Liver (tissue), 8 donors: ENCODE measurements at regions not wholly inside any gene's neighbourhood (a gene's known extent, or its start where the extent isn't known, plus 50 kb on each side); places are given as distances from the start of the nearest gene placed in this dataset.

ENCODE experiments used
- DNase-seq: peaks from one replicate; pipeline ENCODE4 v3.0.0-alpha.2; 2017; ENCODE audit warnings: low spot score
- H3K27ac ChIP-seq, 2 donors: one replicate each; pipeline ENCODE4 v1.7.0; 2013; ENCODE audit warnings: inconsistent platforms in 2 of 2, low read length in 2 of 2, control low read depth in 1 of 2, low read depth in 1 of 2, mild to moderate bottlenecking in 1 of 2
- H3K27me3 ChIP-seq, 4 donors: one replicate each; pipeline versions ENCODE4 v1.6.1 to v1.7.0; 2013; ENCODE audit warnings: low read length in 3 of 4, inconsistent platforms in 1 of 4, mild to moderate bottlenecking in 1 of 4, moderate library complexity in 1 of 4; ENCODE audit not compliant: control insufficient read depth in 4 of 4, insufficient read depth in 4 of 4
- H3K36me3 ChIP-seq, 4 donors: one replicate each; pipeline versions ENCODE4 v1.6.1 to v1.7.0; 2013; ENCODE audit warnings: low read length in 3 of 4, mild to moderate bottlenecking in 3 of 4, low read depth in 1 of 4, moderate library complexity in 1 of 4; ENCODE audit not compliant: control insufficient read depth in 4 of 4, insufficient read depth in 3 of 4
- H3K4me1 ChIP-seq, 4 donors: one replicate each; pipeline versions ENCODE4 v1.6.1 to v1.7.0; 2013; ENCODE audit warnings: low read length in 3 of 4, mild to moderate bottlenecking in 3 of 4, moderate library complexity in 1 of 4; ENCODE audit not compliant: control insufficient read depth in 4 of 4, insufficient read depth in 4 of 4
- H3K4me3 ChIP-seq, 3 donors: one replicate each; pipeline versions ENCODE4 v1.6.1 to v1.7.0; 2013; ENCODE audit warnings: low read length in 3 of 3, control low read depth in 1 of 3, low read depth in 1 of 3, mild to moderate bottlenecking in 1 of 3
- H3K9ac ChIP-seq, 2 donors: one replicate each; pipeline ENCODE4 v1.7.0; 2013; ENCODE audit warnings: low read length in 2 of 2, mild to moderate bottlenecking in 2 of 2, moderate library complexity in 2 of 2, control low read depth in 1 of 2, low read depth in 1 of 2
- H3K9me3 ChIP-seq, 4 donors: one replicate each; pipeline versions ENCODE4 v1.6.1 to v1.7.0; 2013; ENCODE audit warnings: low read length in 3 of 4; ENCODE audit not compliant: control insufficient read depth in 4 of 4
- EGR1 ChIP-seq, 2 donors: IDR thresholded peaks; 2 replicates each; pipeline ENCODE4 v1.6.1; 2016 to 2018; ENCODE audit warnings: antibody characterized with exemption in 2 of 2, low read depth in 2 of 2
- FOXA2 ChIP-seq: IDR thresholded peaks from 2 replicates; pipeline ENCODE4 v1.6.1; 2016; ENCODE audit warnings: antibody characterized with exemption
- GABPA ChIP-seq, 2 donors: IDR thresholded peaks in 1 of 2; conservative IDR thresholded peaks in 1 of 2; 2 replicates each; pipeline ENCODE4 v1.6.1; 2016; ENCODE audit warnings: antibody characterized with exemption in 2 of 2, mild to moderate bottlenecking in 1 of 2, moderate library complexity in 1 of 2
- HNF4A ChIP-seq, 2 donors: conservative IDR thresholded peaks; 2 replicates each; pipeline ENCODE4 v1.6.1; 2016; ENCODE audit warnings: antibody characterized with exemption in 2 of 2, mild to moderate bottlenecking in 2 of 2
- HNF4G ChIP-seq: IDR thresholded peaks from 2 replicates; pipeline ENCODE4 v1.6.1; 2016; ENCODE audit warnings: antibody characterized with exemption
- NR2F2 ChIP-seq: IDR thresholded peaks from 2 replicates; pipeline ENCODE4 v1.6.1; 2016; ENCODE audit warnings: antibody characterized with exemption
- RAD21 ChIP-seq, 2 donors: IDR thresholded peaks; 2 replicates each; pipeline ENCODE4 v1.6.1; 2016; ENCODE audit warnings: antibody characterized with exemption in 2 of 2, mild to moderate bottlenecking in 2 of 2
- REST ChIP-seq: IDR thresholded peaks from 2 replicates; pipeline ENCODE4 v1.6.1; 2016; ENCODE audit warnings: antibody characterized with exemption, mild to moderate bottlenecking
- RXRA ChIP-seq, 2 donors: IDR thresholded peaks; 2 replicates each; pipeline ENCODE4 v1.6.1; 2017 to 2018; ENCODE audit warnings: antibody characterized with exemption in 2 of 2, mild to moderate bottlenecking in 1 of 2
- SP1 ChIP-seq: IDR thresholded peaks from 2 replicates; pipeline ENCODE4 v1.6.1; 2018; ENCODE audit warnings: antibody characterized with exemption, mild to moderate bottlenecking
- TAF1 ChIP-seq: conservative IDR thresholded peaks from 2 replicates; pipeline ENCODE4 v1.6.1; 2016; ENCODE audit warnings: antibody characterized with exemption, mild to moderate bottlenecking
- YY1 ChIP-seq: IDR thresholded peaks from 2 replicates; pipeline ENCODE4 v1.6.1; 2016; ENCODE audit warnings: antibody characterized with exemption, mild to moderate bottlenecking
- WGBS: extraction: QIAGEN DNeasy Blood & Tissue Kit; methylation state at CpG from one replicate; pipeline ENCODE4 v1.1.7; 2013; 5-methylcytosine and 5-hydroxymethylcytosine counted together
- TF ChIP-seq, protein P1 (sequence below): IDR thresholded peaks from 2 replicates; pipeline ENCODE4 v1.6.1; 2016; ENCODE audit warnings: antibody characterized with exemption
- TF ChIP-seq, protein P2 (sequence below): fragments of 150-350 bp; IDR thresholded peaks from 2 replicates; pipeline ENCODE4 v1.5.1; 2017; ENCODE audit warnings: improper control_type of control experiment, low read depth, low read length; ENCODE audit not compliant: missing input control
- TF ChIP-seq, protein P3 (sequence below): IDR thresholded peaks from 2 replicates; pipeline ENCODE4 v1.6.1; 2016; ENCODE audit warnings: antibody characterized with exemption
- TF ChIP-seq, protein P4 (sequence below): IDR thresholded peaks from 2 replicates; pipeline ENCODE4 v1.6.1; 2016; ENCODE audit warnings: antibody characterized with exemption
- donor health status: healthy.
- donor health status: healthy.
- donor health status: healthy.
- donor health status: healthy.
- donor health status: healthy.

DNA sequence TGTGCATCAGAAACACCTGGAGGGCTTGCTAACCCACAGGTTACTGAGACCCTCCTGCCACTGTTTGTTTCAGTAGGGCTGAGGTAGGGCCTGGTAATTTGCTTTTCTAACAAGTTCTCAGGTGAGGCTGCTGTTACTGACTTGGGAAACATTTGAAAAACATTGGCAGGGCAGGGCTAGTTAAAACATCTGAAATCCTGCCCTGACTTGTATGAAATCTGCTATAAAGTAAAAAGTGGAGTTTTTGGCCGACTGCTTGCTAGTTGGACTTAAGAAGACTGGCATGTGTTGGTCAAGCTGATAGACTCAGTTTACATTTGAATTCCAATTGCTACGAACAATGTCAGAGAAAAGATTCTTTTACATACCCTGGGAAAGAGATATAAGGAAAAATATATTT, 111.6 kb upstream of the DLX2 start:
- H3K36me3 ChIP-seq: no peaks in the 10 kb centered on the region
- no peak overlapping the region for H3K4me3 ChIP-seq
- no peak overlapping the region for H3K9ac ChIP-seq

More for the DNA sequence above, 111.6 kb upstream of the DLX2 start:
- Histone ChIP-seq H3K27ac (no peak overlapping the region), H3K27me3 (no peaks in the 10 kb centered on the region), H3K4me1 (no peaks in the 10 kb centered on the region), H3K9me3 (no peaks in the 10 kb centered on the region)
- WGBS: 91% methylated on average over 2 of the region's 2 CpGs
- TF ChIP-seq, protein P1, sequence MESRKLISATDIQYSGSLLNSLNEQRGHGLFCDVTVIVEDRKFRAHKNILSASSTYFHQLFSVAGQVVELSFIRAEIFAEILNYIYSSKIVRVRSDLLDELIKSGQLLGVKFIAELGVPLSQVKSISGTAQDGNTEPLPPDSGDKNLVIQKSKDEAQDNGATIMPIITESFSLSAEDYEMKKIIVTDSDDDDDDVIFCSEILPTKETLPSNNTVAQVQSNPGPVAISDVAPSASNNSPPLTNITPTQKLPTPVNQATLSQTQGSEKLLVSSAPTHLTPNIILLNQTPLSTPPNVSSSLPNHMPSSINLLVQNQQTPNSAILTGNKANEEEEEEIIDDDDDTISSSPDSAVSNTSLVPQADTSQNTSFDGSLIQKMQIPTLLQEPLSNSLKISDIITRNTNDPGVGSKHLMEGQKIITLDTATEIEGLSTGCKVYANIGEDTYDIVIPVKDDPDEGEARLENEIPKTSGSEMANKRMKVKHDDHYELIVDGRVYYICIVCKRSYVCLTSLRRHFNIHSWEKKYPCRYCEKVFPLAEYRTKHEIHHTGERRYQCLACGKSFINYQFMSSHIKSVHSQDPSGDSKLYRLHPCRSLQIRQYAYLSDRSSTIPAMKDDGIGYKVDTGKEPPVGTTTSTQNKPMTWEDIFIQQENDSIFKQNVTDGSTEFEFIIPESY: no peak
- TF ChIP-seq NR2F2: no peak
- TF ChIP-seq, protein P2, sequence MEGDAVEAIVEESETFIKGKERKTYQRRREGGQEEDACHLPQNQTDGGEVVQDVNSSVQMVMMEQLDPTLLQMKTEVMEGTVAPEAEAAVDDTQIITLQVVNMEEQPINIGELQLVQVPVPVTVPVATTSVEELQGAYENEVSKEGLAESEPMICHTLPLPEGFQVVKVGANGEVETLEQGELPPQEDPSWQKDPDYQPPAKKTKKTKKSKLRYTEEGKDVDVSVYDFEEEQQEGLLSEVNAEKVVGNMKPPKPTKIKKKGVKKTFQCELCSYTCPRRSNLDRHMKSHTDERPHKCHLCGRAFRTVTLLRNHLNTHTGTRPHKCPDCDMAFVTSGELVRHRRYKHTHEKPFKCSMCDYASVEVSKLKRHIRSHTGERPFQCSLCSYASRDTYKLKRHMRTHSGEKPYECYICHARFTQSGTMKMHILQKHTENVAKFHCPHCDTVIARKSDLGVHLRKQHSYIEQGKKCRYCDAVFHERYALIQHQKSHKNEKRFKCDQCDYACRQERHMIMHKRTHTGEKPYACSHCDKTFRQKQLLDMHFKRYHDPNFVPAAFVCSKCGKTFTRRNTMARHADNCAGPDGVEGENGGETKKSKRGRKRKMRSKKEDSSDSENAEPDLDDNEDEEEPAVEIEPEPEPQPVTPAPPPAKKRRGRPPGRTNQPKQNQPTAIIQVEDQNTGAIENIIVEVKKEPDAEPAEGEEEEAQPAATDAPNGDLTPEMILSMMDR: no peak
- TF ChIP-seq RAD21 (IDR thresholded peaks at IDR 0.05): no peak
- TF ChIP-seq GABPA (IDR thresholded peaks at IDR 0.05 in 1 of 2, conservative IDR thresholded peaks at IDR 0.05 in 1 of 2): no peak
- no peak for TF ChIP-seq EGR1 (IDR thresholded peaks at IDR 0.05; ENCODE audit: low read depth in 2 of 2)
- no peak for TF ChIP-seq FOXA2
- TF ChIP-seq HNF4A (conservative IDR thresholded peaks at IDR 0.05): no peak
- no peak for TF ChIP-seq HNF4G
- no peak for TF ChIP-seq RXRA (IDR thresholded peaks at IDR 0.05)
- no peak for TF ChIP-seq REST
- TF ChIP-seq YY1: no peak
- no peak for TF ChIP-seq TAF1
- TF ChIP-seq, protein P3, sequence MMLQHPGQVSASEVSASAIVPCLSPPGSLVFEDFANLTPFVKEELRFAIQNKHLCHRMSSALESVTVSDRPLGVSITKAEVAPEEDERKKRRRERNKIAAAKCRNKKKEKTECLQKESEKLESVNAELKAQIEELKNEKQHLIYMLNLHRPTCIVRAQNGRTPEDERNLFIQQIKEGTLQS: no peak
- TF ChIP-seq, protein P4, sequence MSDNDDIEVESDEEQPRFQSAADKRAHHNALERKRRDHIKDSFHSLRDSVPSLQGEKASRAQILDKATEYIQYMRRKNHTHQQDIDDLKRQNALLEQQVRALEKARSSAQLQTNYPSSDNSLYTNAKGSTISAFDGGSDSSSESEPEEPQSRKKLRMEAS: no peak
- TF ChIP-seq SP1: no peak
- DNase-seq: no peak
